GM20431 (cell line): ENCODE measurements at regions not wholly inside any gene's neighbourhood (a gene's known extent, or its start where the extent isn't known, plus 50 kb on each side); places are given as distances from the start of the nearest gene placed in this dataset.

Experiments used
- in situ Hi-C: fragments of 300-500 bp; cut with MseI, MboI; formaldehyde crosslinking; loops from one replicate; pipeline ENCODE4 v1.15.0; 2020; ENCODE audit warnings: low sequenced_read_pairs; ENCODE audit not compliant: unreplicated experiment

- in situ Hi-C loops, result no loop called here
These were observed 345.8 kb downstream of the BRD1 start for GRCh38 chr22:49481659-49482399.

GRCh38 chr22:49480896-49481658 is 346.6 kb downstream of the BRD1 start:
- in situ Hi-C loops, result no loop called here

GRCh38 chr22:49480331-49480730 is 347.3 kb downstream of the BRD1 start:
- in situ Hi-C loops, result no loop called here

- in situ Hi-C loops, result no loop called here
These were observed 348.1 kb downstream of the BRD1 start for GRCh38 chr22:49479566-49479965.

- in situ Hi-C loops, result no loop called here
These were observed 350.8 kb downstream of the BRD1 start for GRCh38 chr22:49476800-49477400.

GRCh38 chr22:49476176-49476575 is 351.5 kb downstream of the BRD1 start:
- in situ Hi-C loops, result no loop called here

GRCh38 chr22:49475253-49475652 is 352.4 kb downstream of the BRD1 start:
- in situ Hi-C loops, result no loop called here

GRCh38 chr22:49473286-49473685 is 354.4 kb downstream of the BRD1 start:
- in situ Hi-C loops, result no loop called here

GRCh38 chr22:49470741-49471503 is 356.8 kb downstream of the BRD1 start:
- in situ Hi-C loops, result no loop called here

- in situ Hi-C loops, result no loop called here
These were observed 357.6 kb downstream of the BRD1 start for GRCh38 chr22:49469896-49470740.

GRCh38 chr22:49468487-49469198 is 359.0 kb downstream of the BRD1 start:
- in situ Hi-C loops, result no loop called here

GRCh38 chr22:49466878-49467595 is 360.6 kb downstream of the BRD1 start:
- in situ Hi-C loops, result no loop called here

GRCh38 chr22:49464037-49464436 is 363.6 kb downstream of the BRD1 start:
- in situ Hi-C loops, result no loop called here

GRCh38 chr22:49462795-49463194 is 364.9 kb downstream of the BRD1 start:
- in situ Hi-C loops, result no loop called here

- in situ Hi-C loops, result no loop called here
These were observed 365.4 kb downstream of the BRD1 start for GRCh38 chr22:49462291-49462690.

GRCh38 chr22:49461674-49462073 is 366.0 kb downstream of the BRD1 start:
- in situ Hi-C loops, result no loop called here

GRCh38 chr22:49460592-49461281 is 366.9 kb downstream of the BRD1 start:
- in situ Hi-C loops, result no loop called here

- in situ Hi-C loops, result no loop called here
These were observed 367.6 kb downstream of the BRD1 start for GRCh38 chr22:49460091-49460490.
